ENCODE measurements at regions not wholly inside any gene's neighbourhood (a gene's known extent, or its start where the extent isn't known, plus 50 kb on each side); places are given as distances from the start of the nearest gene placed in this dataset.
"Not testable (repeated sequence)": the region's sequence is repeated elsewhere in the genome, so short reads cannot be mapped to it uniquely, and the experiment has no call there.

GRCh38 chr5:32928761-32929160 is 217.6 kb downstream of the NPR3 start:
- no peak for DNase-seq

GRCh38 chr5:32931438-32931837 is 220.3 kb downstream of the NPR3 start:
- not testable (repeated sequence) for DNase-seq

GRCh38 chr5:32932241-32932935 is 221.3 kb downstream of the NPR3 start:
- DNase-seq = no peak

GRCh38 chr5:32933692-32934091 is 222.6 kb downstream of the NPR3 start:
- DNase-seq = no peak

DNA sequence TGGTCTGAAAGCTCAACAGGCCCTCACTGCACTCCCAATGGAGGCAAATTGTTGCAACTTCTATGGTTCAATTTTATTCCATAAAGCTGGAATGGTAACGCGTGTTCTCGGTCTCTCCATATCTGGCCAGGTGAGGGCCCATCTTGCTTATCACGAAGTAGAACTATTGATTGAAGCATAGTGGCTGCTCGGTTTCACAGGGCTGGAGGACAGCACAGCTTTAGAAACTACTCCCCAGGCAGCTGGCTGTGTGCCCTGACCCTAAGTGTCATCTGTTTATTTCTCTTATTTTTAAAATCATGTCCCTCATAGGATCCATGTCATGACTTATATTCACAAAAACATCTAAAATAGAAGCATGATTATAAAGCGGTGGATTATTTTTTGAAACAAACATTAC is 223.4 kb downstream of the NPR3 start:
- DNase-seq = no peak

DNA sequence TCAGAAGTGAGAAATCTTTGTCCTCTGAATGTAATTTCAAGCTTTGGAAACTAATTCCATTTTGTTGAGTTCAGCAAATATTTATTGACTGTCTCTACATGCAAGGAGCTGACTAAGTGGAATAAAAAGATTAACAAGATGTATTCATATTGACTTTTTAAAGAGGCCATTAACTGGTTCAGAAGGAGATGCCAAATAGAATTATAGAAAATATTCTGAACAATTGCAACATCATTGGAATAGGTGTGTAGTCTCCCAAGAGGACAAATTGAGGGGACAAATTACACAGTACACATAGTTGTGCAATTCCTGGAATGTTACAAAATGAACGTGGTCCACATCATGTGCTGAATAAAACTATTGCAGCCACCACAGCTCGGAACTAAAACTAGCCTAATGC is 224.2 kb downstream of the NPR3 start:
- DNase-seq = no peak

DNA sequence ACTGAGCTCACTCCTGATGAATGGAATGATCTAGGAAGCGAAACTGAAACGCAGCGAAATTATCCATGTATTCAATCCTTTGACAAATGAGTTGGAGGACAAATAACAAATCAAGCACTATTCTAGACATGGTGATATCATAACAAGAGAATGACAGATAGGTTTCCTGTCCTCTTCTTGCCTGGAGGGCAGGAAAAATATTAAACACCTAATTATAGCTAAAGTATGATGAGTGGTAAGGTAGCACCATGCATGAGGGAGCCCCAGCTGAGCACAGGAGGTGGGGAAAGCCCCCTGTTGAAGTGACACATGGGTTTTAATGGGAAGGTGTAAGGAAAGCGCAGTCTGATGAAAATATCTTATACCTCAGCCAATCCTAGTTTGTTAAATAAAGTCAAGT is 225.2 kb downstream of the NPR3 start:
- DNase-seq = no peak

DNA sequence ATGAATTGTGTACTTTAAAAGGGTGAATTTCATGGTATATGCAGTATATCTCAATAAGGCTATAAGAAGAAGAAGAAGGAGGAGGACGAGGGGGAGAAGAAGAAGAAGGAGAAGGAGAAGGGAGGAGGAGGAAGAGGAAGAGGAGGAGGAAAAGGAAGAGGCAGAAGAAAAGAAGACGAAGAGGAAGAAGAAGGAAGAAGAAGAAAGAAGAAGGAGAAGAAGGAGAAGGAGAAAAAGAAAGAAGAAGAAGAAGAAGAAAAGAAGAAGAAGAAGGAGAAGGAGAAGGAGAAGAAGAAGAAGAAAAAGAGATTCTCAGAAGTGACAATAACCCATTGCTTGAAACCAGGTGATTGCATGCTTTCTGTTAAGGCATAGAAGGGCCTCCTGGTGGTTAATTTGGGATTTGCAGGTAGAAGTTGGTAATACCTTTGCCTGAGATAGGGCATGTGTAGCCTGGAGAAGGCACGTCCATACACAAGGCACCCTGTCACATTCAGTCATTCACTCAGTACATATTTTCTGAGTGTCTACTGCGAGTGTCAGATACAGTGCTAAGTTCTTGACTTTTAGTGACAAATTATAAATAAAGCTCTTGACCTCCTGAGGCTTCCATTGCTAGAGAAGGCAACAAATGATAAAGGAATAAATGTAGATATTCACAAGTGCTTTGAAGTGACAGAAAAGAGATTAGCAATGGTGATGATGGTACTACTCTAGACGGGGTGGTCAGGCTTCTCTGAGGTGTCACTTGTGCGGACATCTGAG is 231.3 kb downstream of the NPR3 start:
- DNase-seq = no peak

GRCh38 chr5:32949286-32949970 is 238.3 kb downstream of the NPR3 start:
- no peak for DNase-seq

GRCh38 chr5:32951003-32951402 is 239.9 kb downstream of the NPR3 start:
- no peak for DNase-seq

- no peak for DNase-seq
Measured at GRCh38 chr5:32951878-32952277, 240.8 kb downstream of the NPR3 start.

- DNase-seq = not testable (repeated sequence)
Measured at GRCh38 chr5:32952421-32952820, 241.3 kb downstream of the NPR3 start.

DNA sequence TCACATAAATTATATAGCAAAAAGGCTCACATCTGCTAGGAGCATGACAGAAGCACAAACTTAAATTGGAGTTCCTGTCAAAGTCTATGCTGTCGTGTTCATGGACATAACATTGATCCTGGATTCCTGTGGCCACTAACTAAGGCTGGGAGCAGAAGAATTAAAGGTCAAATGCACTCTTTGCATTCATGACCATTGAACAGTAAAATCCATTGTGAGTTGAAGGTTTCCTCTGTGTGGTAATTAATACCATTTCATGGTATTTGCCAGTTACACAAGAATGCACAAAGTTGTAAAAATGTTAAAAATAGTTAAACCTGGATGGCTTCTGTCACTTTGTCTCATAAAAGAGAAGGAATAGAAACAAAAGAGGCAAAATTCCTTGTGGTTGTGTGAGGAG is 242.6 kb downstream of the NPR3 start:
- no peak for DNase-seq

DNA sequence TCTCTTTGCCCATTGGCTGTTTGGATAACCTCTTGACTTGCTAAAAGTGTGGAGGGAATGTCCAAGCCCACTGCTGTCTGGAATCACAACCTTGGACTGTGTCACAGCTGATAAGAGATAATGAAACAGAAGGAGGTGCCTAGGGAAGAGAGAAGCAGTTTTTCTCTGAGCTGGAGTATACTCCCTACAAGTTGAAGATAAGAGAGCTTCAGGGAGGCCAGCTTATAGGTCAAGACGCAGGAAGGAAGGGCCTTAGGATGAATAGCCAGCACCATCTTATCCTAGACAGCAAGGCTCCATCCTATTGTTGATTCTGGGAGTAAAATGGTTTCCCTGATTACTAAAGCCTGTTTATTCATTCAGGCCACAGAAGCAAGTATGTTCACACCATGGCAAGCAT is 244.7 kb downstream of the NPR3 start:
- no peak for DNase-seq

DNA sequence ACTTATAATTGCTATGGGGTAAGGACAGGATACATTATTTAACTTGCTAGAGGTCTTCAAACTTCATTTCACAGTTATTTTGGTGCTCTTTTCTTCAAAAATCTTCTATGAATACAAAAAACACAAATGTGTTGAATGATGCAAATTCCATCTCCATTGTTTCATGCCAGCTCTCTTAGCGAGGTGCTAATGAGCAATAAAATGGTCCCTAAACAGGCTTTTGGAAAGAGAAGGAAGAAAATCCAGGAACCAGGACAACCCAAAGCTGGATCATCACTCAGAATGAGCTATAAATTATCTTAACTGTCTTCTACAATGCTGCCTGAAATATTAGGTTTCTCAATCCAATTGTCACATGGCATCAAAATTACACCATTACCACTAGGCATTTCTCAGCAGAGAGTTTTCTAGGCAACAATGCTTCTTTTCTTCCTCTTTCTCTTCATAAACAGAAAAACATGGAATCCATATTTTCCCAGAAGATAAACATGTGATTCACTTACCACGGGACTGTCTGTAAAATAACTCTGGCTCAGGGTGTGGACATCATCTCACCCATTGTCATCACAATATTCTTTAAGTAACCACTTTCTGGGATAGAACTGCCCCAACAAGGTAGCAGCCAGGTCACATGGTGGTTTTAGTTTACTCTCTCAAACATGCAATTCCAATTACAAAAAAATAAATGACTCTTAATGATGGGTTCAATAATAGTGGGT is 249.4 kb downstream of the NPR3 start:
- DNase-seq = no peak

- DNase-seq = no peak
Measured at GRCh38 chr5:32961059-32961415, 249.9 kb downstream of the NPR3 start.

DNA sequence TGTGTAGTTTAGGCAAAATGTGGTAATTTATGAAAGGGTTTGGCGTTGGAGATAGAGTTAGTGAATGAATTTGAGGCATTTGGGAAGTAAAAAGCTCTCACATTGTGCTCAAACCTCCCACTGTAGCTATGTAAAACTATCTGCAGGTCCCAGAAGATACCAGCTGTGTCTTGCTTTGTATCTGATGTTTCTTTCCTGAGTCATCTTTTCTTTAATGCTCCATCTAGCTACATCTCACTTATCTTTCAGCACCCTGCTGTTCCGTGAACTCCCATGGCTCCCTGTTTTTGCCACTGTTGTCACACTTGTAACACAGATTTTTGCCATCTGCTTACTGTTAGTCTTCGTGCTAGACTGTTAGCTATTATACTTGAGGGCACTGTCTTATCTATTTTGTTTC is 253.1 kb downstream of the NPR3 start:
- peak in 1 of 51 donors; percentile 5 for DNase-seq

DNA sequence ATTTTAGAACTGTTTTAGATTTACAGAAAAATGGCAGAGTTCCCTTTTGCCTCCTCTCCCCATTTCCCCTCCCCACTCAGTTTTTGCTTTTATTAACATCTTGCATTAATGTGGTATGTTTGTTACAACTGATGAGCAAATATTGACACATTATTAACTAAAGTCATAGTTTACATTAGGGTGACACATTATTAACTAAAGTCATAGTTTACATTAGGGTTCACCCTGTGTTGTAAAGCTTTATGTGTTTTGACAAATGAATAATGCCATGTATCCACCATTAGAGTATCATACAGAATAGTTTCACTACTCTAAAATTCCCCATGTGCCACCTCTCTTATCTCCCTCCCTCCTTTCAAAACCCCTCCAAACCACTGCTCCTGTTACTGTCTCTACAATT is 262.5 kb downstream of the NPR3 start:
- no peak for DNase-seq

GRCh38 chr5:32975656-32976375 is 264.7 kb downstream of the NPR3 start:
- DNase-seq = no peak

DNA sequence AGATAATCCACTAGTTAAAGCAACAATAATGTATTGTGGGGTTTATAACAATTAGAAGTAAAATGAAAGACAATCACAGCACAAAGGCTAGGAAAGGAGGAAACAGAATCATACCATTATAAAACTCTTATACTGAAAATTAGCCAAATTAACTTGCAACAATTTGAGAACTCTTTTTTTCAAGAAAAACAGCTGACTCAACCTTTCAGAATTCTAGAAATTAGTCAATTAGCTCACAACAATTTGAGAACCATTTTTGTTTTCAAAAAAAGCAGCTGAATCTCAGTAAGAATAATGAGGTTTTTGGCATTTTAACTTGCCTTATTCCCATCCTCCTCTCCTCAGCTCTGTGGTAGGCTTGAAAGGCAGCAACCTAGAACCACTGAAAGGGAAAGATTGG is 269.9 kb downstream of the NPR3 start:
- no peak for DNase-seq

DNA sequence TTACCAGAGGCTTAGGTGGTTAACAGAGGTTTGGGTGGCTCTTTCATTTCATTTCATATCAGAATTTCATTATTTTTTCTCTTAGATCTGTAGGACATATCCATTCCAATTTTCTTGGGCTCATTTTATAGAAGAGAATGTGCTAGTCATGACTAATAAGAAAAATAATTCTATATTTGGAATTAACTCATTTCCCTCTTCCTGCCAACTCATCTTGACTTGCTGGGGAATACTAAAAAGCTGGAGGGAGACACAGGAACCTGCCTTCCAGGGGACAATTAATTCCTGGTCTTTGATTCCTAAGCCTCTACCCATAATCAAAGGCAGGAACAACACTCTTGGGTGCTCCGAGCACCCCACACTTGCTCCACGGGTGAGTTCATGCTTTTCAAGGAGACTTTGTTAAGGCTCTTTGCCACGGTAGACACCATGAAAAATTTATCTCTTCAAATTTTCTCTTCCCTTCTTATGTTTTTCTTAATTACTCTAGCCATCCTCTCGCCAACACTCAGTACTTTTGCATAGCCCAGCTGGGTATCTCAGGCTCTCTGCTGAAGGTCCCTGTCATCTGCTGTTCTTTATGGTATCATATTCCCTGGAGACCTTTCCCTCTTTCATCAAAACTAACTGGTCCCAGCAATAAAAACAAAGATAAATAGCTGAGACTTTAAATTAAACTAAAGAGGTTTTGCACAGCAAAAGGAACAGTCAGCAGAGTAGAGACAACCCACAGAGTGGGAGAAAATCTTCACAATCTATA is 273.9 kb downstream of the NPR3 start:
- no peak for DNase-seq

Measured in hypothalamus (tissue), 51 donors.